Spleen (tissue), 11 donors: ENCODE measurements at regions not wholly inside any gene's neighbourhood (a gene's known extent, or its start where the extent isn't known, plus 50 kb on each side); places are given as distances from the start of the nearest gene placed in this dataset.

Source experiments
- DNase-seq: peaks from one replicate; pipeline ENCODE4 v3.0.0-alpha.2; 2020
- H3K27ac ChIP-seq, 8 donors: fragments of 200-600 bp; sonication (generic) in 7 of 8; 1 replicate in 4 of 8; 2 replicates in 4 of 8; pipeline versions ENCODE4 v1.5.0 to v1.8.0; 2016 to 2021; ENCODE audit warnings: inconsistent platforms in 4 of 8, mild to moderate bottlenecking in 4 of 8, moderate library complexity in 1 of 8
- H3K27me3 ChIP-seq, 7 donors: fragments of 200-600 bp; sonication (generic) in 6 of 7; replicated peaks in 1 of 7; 1 replicate in 4 of 7; 2 replicates in 3 of 7; pipeline versions ENCODE4 v1.5.0 to v1.8.0; 2016 to 2021; ENCODE audit warnings: inconsistent platforms in 3 of 7, mild to moderate bottlenecking in 1 of 7
- H3K36me3 ChIP-seq, 6 donors: fragments of 200-600 bp; sonication (generic) in 5 of 6; 1 replicate in 4 of 6; 2 replicates in 2 of 6; pipeline versions ENCODE4 v1.5.0 to v1.8.0; 2016 to 2021; ENCODE audit warnings: inconsistent platforms in 2 of 6
- H3K4me1 ChIP-seq, 6 donors: fragments of 200-600 bp; sonication (generic) in 5 of 6; 1 replicate in 3 of 6; 2 replicates in 3 of 6; pipeline versions ENCODE4 v1.5.0 to v1.8.0; 2016 to 2021; ENCODE audit warnings: inconsistent platforms in 3 of 6
- H3K4me3 ChIP-seq, 8 donors: fragments of 200-600 bp; sonication (generic) in 7 of 8; 1 replicate in 4 of 8; 2 replicates in 4 of 8; pipeline versions ENCODE4 v1.5.0 to v1.8.0; 2016 to 2021; ENCODE audit warnings: inconsistent platforms in 4 of 8, mild to moderate bottlenecking in 4 of 8, moderate library complexity in 2 of 8
- H3K9me3 ChIP-seq, 8 donors: fragments of 200-600 bp; sonication (generic) in 7 of 8; 1 replicate in 4 of 8; 2 replicates in 4 of 8; pipeline versions ENCODE4 v1.5.0 to v1.8.0; 2016 to 2021; ENCODE audit warnings: inconsistent platforms in 4 of 8
- CTCF ChIP-seq, 11 experiments: fragments of 200-600 bp in 7 of 11; fragments of 450-650 bp in 4 of 11; sonication (generic) in 4 of 11; IDR thresholded peaks in 8 of 11; conservative IDR thresholded peaks in 3 of 11; 1 replicate in 7 of 11; 2 replicates in 4 of 11; pipeline versions ENCODE4 v1.4.0 to v1.8.0; 2016 to 2021; ENCODE audit warnings: antibody characterized with exemption in 11 of 11, inconsistent platforms in 4 of 11, mild to moderate bottlenecking in 1 of 11
- POLR2A ChIP-seq, 3 donors: fragments of 450-650 bp; IDR thresholded peaks; one replicate each; pipeline ENCODE4 v1.5.1; 2017; ENCODE audit warnings: antibody characterized with exemption in 3 of 3, mild to moderate bottlenecking in 1 of 3
- POLR2AphosphoS5 ChIP-seq, 3 donors: sonication (generic); formaldehyde crosslinking; IDR thresholded peaks; one replicate each; pipeline ENCODE4 v1.5.1; 2017; ENCODE audit warnings: antibody characterized with exemption in 3 of 3
- WGBS, 5 donors: extraction: QIAGEN DNeasy Blood & Tissue Kit in 3 of 5; methylation state at CpG; one replicate each; pipeline versions ENCODE4 v1.1.5 to v1.1.7; 2013 to 2018; 5-methylcytosine and 5-hydroxymethylcytosine counted together
- intact Hi-C: fragments of 100-400 bp; cut with DNase I; formaldehyde crosslinking; loops from one replicate; pipeline ENCODE4 v1.15.0; 2023; ENCODE audit warnings: low total_unique reads
- donor health status: healthy with polysubstance abuse.
- donor health status: DM: no; HTN: no; CAD: no; lungs with moderate emphysema.
- donor health status: DM: no; HTN: no; CAD: no.
- donor health status: Bipolar disorder and iron deficiency.
- donor health status: healthy.
- donor health status: DM: no; HTN: no; CAD: no.
- donor health status: DM: yes; HTN: yes; CAD: no.

DNA sequence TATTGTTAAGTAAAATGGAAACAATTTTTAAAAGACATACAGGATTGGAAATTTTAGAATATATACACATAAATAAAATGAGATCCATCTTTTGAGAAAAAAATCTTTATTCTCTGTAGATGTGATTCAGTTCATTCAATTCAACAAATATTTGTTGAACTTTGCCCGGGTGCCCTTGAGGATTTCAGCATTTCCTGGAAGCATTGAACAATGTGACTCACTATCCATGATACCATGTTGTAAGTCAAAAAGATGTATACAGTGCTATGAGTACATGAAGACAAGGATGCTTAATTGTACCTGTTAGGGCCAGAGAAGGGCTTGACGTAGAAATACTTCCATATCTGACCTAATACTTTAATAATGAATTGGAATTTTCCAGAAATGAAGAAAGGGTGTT lies 353.7 kb downstream of the METTL15 start:
- Histone ChIP-seq H3K36me3 (no peaks in the 10 kb centered on the region), H3K4me1 (no peaks in the 10 kb centered on the region), H3K27me3 (no peaks in the 10 kb centered on the region), H3K9me3 (no peaks in the 10 kb centered on the region), H3K4me3 (no peak overlapping the region), H3K27ac (no peak overlapping the region)
- 75 to 94% (median 84%) methylated on average over 2 of the region's 2 CpGs for WGBS, 5 donors
- intact Hi-C loops = no loop called here
- no peak for DNase-seq
- TF ChIP-seq CTCF (IDR thresholded peaks at IDR 0.05 in 8 of 11, conservative IDR thresholded peaks at IDR 0.05 in 3 of 11) = no peak
- TF ChIP-seq POLR2A (IDR thresholded peaks at IDR 0.05) = no peak
- no peak for TF ChIP-seq POLR2AphosphoS5 (IDR thresholded peaks at IDR 0.05)

DNA sequence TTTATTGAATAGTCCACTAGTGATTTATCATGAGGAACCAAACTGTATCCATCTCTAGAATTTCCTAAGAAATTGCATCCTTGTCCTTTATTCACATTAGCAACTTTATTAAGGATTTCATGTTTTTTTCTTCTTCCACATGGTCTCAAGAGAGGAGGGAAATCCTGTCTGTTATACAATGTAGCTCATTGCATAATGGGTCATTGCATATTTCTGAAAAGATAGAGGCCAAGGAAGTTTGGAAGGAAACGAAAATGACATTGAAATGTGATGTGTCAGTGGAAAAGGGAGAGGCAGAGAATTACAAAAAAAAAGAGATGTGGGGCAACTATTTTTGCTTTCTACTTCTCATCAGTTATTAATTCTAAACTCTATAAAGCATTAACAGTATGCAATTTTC lies 353.1 kb downstream of the METTL15 start:
- intact Hi-C loops = no loop called here

GRCh38 chr11:28460348-28460747 lies 352.2 kb downstream of the METTL15 start:
- intact Hi-C loops = no loop called here
- DNase-seq = no peak
- TF ChIP-seq POLR2A (IDR thresholded peaks at IDR 0.05) = no peak
- no peak for TF ChIP-seq POLR2AphosphoS5 (IDR thresholded peaks at IDR 0.05)
- no peak for TF ChIP-seq CTCF (IDR thresholded peaks at IDR 0.05 in 8 of 11, conservative IDR thresholded peaks at IDR 0.05 in 3 of 11)

More for the DNA sequence above, 353.1 kb downstream of the METTL15 start:
- TF ChIP-seq POLR2A (IDR thresholded peaks at IDR 0.05) = no peak
- no peak for TF ChIP-seq CTCF (IDR thresholded peaks at IDR 0.05 in 8 of 11, conservative IDR thresholded peaks at IDR 0.05 in 3 of 11)
- TF ChIP-seq POLR2AphosphoS5 (IDR thresholded peaks at IDR 0.05) = no peak
- WGBS, 5 donors = 24 to 44% (median 31%) methylated on average over 1 of the region's 1 CpG
- Histone ChIP-seq H3K4me1 (no peaks in the 10 kb centered on the region), H3K4me3 (no peak overlapping the region), H3K36me3 (no peaks in the 10 kb centered on the region), H3K9me3 (no peaks in the 10 kb centered on the region), H3K27ac (peak overlapping the region in 1 of 8 donors; percentile 50), H3K27me3 (no peaks in the 10 kb centered on the region)
- DNase-seq = no peak

DNA sequence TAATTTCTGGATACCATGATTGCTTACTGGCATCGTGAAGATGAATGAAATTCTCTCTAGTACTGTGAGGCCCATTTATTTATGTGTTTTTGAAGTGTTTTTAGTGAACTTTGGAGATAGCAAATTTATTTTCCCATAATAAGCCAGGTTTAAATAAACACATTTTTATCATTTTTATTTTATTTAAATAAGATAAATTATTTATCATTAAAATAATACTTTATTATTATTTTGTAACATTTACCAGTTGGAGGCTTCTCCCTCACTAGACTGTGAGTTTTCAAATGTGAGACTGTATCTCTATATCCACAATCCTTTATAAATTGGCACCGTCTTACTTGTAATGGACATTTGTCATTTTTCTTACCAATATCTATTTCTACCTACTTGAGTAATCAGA lies 351.7 kb downstream of the METTL15 start:
- WGBS, 5 donors = 71 to 87% (median 82%) methylated on average over 2 of the region's 2 CpGs
- no peaks in the 10 kb centered on the region for H3K9me3 ChIP-seq
- no peak overlapping the region for H3K4me3 ChIP-seq
- intact Hi-C loops = no loop called here
- no peak overlapping the region for H3K27ac ChIP-seq
- H3K27me3 ChIP-seq = no peaks in the 10 kb centered on the region
- DNase-seq = no peak
- TF ChIP-seq POLR2A (IDR thresholded peaks at IDR 0.05) = no peak
- no peak for TF ChIP-seq CTCF (IDR thresholded peaks at IDR 0.05 in 8 of 11, conservative IDR thresholded peaks at IDR 0.05 in 3 of 11)
- TF ChIP-seq POLR2AphosphoS5 (IDR thresholded peaks at IDR 0.05) = no peak
- no peaks in the 10 kb centered on the region for H3K36me3 ChIP-seq
- H3K4me1 ChIP-seq = no peaks in the 10 kb centered on the region

More at GRCh38 chr11:28460348-28460747, 352.2 kb downstream of the METTL15 start:
- Histone ChIP-seq H3K27me3 (no peaks in the 10 kb centered on the region), H3K36me3 (no peaks in the 10 kb centered on the region), H3K27ac (no peak overlapping the region), H3K4me3 (no peak overlapping the region), H3K9me3 (no peaks in the 10 kb centered on the region), H3K4me1 (no peaks in the 10 kb centered on the region)
